GM18870 (cell line): ENCODE measurements at regions not wholly inside any gene's neighbourhood (a gene's known extent, or its start where the extent isn't known, plus 50 kb on each side); places are given as distances from the start of the nearest gene placed in this dataset.

ENCODE experiments used
- ATAC-seq: cut with Tn5 transposase; IDR thresholded peaks from one replicate; pipeline ENCODE4 v1.9.1; 2021; ENCODE audit warnings: moderate library complexity; ENCODE audit not compliant: unreplicated experiment

DNA sequence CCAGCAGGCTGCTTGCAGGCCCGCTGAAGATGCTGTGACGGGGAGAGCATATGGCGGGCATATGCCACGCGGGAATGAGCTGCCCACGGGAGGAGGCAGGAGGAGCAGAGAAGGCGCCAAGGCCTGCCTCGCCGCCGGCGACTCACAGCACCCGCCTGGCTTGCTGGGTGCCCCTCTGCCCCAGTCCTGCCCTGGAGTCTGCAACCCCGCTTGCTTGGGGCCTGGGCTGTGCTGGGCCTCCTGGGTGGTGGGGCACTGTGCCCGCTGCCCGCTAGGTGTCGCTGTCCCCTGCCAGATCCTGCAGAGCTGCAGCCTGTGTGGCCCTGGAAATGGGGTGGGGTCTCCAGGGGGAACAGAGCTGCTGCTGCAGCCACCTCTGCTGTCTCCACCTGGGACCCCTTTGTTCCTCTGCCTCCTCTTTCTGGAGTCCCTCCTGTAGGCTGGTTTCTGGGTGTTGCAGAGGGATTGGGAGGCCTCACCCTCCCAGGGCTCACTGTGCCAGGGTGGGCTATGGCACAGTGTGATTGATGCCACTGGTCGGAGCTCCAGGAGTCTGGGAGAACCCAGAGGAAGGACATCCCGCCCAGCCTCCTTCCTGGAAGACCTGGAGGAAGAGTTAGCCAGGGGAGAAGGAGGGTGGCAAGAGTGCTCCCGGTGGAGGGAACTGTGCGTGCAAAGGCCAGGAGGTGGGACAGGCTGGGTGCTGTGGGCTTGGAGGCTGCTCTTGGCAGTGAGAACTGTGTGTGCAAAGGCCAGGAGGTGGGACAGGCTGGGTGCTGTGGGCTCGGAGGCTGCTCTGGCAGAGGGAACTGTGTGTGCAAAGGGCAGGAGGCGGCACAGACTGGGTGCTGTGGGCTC lies 141.0 kb upstream of the CIBAR2 start:
- no peak for ATAC-seq

DNA sequence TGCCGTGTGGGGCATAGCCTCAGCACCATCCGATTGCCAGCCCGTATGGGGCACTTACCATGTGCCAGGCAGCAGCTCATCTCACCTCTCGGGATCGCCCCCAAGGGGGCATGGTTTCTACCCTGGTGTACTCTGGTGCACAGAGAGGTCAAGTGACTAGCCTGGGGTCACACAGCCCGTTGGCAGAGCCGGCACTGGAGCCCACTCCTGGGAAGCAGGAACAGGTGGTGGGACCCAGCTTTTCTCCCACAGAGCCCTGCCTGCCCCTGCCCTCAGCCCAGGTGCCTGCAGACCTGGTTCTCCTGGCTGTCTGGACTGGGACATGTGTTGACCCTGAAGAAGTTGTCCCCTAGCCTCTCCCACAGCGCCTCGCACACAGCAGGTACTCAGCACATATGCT lies 141.8 kb upstream of the CIBAR2 start:
- ATAC-seq = no peak

DNA sequence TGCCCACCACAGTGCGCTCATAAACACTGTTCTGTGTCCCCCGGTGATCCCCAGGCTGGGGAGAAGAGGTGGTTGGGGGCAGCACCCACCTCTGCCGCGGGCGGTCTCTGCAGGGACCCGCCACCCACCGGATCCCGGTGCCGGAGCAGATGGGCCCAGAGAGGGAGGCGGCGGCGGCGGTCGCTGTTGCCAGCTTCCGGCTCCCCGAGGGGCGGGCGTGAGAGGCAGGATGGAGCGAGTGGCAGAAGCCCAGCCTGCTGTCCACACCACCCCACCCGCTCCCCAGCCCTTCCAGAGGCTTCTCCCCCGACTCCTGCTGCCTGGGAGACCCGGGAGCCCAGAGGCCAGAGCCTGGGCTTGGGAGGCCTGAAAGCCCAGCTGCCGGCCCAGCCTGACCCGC lies 142.6 kb upstream of the CIBAR2 start:
- ATAC-seq = no peak

DNA sequence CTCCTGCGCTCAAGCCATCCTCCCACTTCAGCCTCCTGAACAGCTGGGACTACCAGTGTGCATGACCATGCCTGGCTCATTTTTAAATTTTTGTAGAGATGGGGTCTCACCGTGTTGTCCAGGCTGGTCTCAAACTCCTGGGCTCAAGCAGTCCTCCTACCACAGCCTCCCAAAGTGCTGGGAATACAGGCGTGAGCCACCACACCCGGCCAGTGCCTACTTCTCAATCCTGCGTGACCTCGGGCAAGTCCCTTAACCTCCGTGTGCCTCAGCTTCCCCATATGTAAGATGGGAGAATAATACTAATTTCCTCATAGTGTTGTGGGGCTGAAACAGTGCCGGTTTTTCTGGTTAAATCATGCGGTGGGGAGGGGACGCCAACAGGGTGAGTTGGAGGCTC lies 143.5 kb upstream of the CIBAR2 start:
- ATAC-seq = no peak

DNA sequence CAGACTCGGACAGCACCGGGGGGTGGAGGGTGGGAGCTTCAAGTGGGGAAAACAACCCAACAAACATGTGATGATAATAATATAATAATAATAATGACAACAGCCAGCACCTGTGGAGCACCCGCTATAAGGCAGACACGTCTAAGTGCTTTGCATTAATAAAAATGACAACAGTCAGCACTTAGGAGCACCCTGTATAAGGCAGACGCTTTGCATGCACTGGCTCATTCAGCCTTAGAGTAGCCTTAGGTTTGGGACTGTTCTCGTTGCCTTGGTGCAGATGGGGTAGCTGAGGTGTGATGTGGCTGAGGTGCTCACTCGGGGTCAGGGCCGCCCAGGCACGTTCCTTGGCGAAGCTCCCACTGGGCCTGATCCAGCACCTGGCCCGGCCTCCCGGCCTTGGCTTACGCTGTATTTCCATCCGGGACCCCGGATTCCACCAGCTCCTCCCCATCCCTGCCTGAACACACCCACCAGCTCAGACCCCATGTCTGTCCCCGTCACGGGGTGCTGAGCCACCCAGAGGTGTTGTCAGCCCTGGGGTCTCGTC lies 144.0 kb upstream of the CIBAR2 start:
- ATAC-seq = no peak

DNA sequence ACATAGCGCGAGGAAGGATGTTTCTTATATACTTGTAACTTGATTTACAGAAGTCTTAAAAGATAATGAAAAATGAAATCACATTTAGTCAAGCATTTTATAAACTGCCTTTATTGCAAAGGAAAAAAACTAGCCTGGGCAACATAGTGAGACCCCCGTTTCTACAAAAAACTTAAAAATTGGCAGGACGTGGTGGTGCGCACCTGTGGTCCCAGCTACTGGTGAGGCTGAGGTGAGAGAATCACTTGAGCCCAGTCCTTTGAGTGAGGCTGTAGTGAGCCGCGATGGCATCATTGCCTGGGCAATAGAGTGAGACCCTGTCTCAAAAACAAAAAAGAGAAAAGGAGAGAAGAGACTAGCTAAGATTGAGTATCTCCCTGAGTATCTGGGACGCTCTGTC lies 145.2 kb upstream of the CIBAR2 start:
- no peak for ATAC-seq

DNA sequence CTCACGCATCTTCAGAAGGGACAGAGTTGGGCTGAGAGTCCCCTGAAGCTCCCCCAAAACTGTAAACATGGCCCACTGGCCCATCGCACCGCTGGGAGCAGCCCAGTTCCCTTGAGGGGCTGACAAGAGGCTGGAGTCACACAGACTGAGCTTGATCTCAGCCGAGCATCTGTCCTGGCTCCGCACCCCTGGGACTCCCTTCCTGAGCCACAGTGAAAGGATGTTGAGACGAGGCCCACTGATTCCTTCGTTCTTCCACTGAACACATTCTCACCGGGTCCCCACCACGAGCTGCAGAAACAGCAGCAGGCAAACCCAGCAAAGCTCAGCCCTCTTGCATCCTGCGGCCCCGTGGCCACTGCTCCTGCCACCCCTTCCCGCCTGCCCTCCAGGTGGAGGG lies 145.9 kb upstream of the CIBAR2 start:
- no peak for ATAC-seq

DNA sequence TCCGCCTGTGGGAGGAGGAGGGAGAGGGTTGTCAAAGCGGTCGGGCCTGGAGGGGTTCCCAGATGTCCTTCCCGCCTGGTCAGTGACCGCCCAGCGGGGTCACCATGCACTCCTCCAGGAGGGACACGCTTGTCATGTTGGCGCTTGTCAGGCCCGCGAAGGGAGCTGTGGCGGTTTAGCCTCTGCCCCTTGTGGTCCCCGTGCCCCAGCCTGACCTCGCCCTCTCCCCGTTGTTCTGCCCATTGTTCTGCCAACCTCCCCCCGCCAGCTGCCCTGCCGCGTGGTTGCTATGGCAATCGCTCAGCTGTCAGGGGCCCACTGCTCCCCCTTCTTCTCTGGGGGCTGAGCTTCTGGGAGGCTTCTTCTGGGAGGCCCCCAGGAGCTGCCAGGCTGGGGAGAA lies 146.4 kb upstream of the CIBAR2 start:
- ATAC-seq = no peak

DNA sequence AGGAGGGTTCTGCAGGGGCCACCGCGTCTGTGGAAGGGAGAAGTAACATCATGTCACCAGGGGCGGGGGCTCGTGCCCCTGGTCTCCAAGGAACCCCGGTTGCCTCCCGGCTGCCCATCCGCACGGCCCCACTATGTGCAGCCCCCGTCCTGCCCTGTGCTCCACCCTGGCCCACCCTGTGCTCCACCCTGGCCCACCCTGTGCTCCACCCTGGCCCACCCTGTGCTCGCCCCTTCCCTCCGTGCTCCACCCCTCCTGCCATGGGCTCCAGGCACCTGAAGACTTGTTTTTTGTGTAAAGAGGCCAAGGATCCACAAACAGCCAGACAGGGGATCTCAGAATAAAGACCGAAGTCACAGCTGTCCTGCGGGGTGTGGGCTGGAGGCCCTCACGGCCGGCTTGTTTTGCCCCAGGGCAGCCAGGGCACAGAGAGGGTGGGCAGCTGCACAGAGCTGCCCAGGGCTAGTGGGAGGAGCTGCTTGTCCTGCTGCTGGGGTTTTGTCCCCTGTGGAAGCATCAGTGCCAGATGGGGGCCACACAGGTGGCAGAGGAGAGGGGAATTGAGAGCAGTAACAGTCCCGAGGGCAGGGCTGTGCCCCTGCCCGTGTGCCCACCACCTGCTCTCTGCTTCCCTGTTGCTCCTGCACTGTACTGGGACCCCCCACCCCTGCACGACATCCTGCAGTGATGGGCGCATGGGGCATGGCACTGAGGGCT lies 147.0 kb upstream of the CIBAR2 start:
- ATAC-seq = no peak

DNA sequence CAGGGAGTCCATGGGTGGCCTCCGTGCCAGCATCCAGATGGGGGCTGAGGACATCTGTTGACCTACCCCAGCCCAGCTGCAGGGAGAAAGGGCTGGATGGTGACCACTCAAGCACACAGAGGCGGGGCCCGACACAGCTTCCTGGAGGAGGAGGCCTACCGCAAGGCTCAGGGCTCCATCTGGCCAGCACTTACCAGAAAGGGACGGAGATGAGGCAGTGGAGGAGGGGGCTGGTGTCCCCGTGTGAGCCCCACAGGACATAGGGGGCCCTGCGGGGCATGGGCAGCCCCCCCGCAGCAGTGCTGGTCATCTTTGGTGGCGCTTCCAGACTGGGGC lies 147.5 kb upstream of the CIBAR2 start:
- ATAC-seq = no peak

DNA sequence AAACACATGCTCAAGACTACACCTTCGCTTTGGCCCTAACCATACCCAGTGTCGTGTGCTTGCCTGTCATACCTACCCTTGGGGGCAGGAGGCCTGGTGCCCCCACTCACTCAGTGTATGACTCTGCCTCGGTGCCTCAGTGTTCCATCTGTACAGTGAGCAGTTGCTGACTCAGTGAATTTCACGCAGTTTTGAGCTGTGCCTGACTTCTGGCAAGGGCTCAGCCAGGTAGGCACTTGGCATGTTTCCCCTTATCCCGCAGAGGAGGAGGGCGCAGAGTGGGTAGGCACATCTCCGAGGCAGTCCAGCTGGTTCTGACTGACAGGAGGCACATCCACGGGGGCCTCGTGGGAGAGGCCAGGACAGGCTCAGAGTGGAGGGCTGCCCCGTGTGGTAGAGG lies 148.9 kb upstream of the CIBAR2 start:
- no peak for ATAC-seq

DNA sequence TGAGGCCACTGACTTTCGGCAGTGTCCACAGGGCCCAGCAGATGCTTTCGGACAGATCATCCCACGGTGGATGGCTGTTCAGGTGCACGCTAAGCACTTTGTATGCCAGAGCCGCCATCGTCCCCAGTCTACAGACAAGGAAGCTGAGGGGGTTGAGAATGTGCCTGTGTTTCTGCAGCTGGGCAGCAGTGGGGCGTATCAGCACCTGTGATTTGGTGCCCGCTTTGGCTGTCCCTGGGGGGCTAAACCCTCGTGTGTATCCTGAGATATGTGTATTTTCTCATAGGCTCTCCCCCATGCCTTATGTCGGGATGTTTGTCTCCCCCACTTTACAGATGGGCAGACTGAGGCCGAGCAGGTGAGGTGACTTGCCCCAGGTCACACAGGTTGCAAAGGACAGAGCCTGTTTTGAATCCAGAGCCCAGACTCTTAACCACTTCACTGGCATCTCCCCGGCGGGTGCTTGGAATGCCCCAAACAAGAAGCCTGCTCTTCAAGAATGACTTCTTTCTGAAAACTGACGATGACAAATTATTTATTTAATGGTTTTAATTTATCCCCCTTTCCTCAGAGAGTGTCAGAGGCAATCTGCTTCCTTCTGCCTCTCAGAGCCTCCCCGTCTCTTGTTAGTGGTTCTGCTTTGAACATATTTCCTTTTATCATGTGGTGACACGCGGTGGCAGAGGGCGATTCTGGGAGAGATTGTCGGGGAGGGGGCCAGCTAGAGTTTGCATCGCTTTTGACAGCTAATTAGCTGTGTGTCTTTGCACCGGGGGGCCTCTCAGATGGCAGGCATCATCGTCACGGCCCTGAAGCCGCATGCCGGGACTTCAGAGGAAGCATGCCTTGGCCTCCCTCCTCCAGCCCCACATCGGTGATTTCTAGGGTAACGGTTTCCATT lies 149.6 kb upstream of the CIBAR2 start:
- no peak for ATAC-seq

DNA sequence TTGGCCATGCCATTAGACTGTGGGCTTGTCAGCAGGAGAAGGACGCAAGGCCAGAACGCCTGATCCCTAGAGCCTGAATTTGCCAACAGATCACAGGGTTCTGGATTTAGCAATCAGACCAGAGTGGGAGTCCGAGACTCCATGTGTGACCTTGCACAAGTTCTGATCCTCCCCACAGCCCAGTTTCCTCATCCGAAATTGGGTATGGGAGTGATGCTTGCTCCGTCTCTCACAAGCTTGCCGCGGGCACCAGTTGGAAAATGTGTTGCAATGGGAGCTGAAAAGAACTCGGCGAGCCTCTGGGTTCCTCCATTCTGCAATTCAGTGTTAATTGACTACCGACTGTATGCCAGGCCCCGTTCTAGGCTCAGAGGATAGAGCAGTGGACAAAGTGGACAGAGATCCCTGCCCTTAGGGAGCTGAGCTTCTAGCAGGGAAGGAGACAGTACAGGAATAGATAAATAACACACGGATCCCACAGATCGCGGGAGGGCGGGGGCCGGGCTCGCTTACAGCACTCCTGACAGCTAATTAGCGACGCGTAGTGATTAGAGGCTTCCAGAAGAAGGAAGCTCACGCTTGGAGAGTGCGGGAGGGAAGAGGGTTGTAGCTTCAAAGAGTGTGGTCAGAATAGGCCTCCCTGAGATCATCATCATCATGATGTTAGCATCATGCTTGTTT lies 150.4 kb upstream of the CIBAR2 start:
- no peak for ATAC-seq

DNA sequence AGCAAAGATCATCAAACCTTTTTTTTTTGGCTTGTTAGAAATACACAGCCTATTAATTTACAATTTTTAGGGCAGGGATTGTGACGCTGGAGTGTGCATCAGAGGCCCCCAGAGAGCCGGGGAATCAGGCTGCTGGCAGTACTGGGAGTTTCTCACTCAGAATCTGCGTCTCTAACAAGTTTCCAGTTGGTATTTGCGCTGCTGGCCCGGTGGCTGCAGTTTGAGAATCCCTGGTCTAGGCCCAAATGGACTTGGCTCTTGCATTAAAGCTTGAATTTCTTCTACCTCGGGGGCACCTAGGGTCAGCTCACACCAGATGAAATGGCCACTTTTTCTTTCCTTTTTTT lies 150.9 kb upstream of the CIBAR2 start:
- no peak for ATAC-seq

DNA sequence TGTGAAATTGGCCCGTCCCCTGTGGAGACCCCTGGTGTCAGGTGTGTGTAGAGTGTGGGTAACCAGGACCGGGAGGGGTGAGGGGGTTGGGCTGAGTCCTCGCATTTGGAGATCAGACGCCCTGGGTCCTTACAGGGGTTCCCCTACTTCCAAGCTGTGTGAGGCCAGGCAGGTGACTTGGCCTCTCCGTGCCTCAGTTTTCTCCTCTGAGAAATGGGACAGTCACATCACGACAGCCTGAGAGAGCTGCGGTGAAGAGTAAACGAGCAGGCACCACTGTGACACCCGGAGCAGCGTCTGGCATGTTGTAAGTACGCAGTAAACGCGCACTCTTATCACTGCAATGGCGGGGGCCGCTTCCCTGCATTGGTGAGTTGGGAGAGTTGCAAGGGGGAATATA lies 152.5 kb upstream of the CIBAR2 start:
- no peak for ATAC-seq

DNA sequence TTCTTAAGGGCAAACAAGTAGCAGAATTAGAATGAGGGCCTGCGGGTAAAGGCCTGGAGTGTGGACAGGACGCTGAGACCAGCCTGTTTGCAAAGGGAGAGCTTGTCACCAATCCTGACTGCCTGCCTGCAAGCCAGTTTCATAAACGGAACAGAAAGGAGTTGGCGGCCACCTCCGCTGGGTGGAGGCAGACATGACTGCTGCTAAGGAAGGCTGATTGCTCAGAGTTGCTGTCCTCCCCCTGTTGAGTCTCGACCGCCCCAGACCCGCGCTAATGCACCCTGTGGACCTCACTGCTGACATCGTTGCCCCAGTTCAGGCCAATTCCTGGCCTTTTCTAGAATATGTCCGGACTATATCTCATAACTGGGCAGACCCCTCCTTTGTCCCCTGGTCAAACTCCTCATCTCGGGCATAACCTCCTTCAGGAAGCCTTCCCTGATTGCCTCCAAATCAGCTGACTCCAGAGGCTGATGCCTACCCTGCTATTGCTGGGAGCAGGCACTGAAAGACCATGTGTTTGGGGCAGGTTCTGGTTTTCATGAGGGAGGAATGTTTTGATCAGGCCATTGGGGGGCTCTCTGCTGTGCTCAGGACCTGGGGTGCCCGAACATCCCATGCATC lies 153.0 kb upstream of the CIBAR2 start:
- no peak for ATAC-seq

DNA sequence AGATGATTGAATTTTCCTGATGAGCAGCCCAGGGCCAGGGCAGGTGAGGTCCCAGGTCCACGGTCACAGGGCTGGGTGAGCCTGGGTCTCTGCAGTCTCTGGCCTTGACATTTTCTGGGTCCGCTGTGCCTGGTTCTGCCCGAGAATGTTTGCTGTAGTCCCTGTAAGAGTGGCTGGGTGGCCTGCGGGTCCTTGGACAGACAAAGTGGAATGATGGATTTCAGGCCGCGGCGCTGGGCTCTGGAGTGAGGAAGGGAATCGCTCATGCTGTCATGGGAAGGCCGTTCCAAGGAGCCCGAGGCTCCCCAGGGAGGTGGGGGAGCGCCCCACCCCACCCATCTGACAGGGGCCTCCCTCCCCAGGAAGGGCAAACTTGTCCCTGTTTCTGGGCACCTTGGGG lies 153.5 kb upstream of the CIBAR2 start:
- no peak for ATAC-seq

DNA sequence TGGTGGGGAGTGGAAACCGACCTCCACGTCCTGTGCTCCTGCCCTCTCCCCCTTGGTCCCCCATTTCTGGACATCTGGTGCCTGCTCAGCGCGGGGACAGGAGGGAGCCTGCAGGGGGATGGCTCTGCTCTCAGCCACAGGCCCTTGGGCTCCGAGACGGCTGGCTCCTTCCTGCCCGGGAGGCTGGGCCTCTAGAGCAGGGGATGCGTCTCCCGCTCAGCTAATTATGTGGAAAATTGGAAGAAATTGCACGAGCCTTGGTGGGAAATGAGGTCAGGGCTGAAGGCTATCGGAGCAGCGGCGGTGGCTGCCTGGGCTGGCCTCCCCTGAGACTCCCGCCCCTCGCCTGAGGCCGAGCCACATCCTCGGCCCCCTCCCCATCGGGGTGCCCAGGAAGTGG lies 154.6 kb upstream of the CIBAR2 start:
- no peak for ATAC-seq

DNA sequence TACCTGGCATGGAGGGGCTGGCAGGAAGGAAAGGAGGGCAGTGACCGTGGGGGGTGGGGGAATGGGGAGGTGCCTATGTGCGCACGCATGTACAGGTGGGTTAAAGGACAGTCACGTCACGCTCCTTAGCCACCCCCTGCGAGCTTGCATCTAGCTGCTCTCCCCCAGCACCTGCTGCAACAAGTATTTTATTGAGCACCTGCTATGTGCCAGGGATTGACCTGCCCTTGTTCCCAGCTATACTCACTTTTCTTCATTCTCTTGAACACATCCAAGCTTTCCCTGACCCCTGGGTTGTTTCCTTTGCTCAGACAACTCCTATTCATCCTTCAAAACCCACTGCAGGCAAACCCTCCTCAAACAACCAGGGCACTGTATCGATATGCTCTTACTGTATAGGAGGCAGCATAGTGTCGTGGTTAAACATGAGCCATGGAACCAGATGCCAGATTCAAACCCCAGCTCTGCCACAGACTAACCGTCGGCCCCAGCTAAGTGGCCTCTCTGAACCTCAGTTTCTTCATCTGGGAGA lies 155.2 kb upstream of the CIBAR2 start:
- ATAC-seq = no peak

DNA sequence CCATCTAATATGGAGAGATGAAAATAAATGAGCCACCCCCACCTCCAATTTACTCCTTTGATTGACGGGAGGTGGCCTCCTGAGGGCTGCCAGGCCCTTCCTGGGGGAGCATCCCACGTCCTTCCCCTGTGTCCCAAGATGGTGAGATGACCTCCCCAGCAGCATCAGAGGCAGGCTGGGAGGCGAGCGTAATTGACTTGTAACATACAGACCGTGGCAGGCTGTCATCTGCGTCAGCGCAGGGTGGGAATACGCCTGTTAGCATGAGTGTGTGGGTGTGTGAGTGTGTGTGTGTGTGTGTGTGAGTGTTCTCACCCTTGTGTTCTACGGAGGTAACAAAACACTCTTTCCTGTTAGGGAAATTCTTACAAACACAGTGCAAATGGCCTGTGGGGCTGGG lies 156.9 kb upstream of the CIBAR2 start:
- ATAC-seq = no peak
